NCI-H1105 (cell line): ENCODE measurements at regions not wholly inside any gene's neighbourhood (a gene's known extent, or its start where the extent isn't known, plus 50 kb on each side); places are given as distances from the start of the nearest gene placed in this dataset.

Experiments used
- DNase-seq: peaks from one replicate; lab custom pipeline; 2025; lab: John Stamatoyannopoulos, UW

GRCh38 chr1:88145752-88146151, 538.3 kb upstream of the PKN2 start:
- no peak for DNase-seq

DNA sequence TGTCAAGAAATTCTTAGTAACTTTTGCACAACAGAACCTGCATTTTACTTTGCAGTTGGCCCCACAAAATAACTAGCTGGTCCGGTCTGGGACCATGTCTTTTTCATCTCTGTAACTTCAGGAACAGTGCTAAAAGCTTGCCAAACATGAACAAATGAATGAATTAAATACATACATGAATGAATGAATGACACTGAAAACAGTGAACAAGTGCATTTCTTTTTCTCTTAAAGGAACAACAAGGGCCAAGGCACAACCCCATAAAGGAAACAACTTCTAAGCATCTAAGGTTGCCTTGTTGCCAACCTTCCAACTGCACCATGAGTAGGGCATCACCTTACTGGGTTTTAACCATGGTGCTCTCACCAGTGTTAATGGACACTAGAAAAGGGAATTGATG, 534.4 kb upstream of the PKN2 start:
- no peak for DNase-seq

DNA sequence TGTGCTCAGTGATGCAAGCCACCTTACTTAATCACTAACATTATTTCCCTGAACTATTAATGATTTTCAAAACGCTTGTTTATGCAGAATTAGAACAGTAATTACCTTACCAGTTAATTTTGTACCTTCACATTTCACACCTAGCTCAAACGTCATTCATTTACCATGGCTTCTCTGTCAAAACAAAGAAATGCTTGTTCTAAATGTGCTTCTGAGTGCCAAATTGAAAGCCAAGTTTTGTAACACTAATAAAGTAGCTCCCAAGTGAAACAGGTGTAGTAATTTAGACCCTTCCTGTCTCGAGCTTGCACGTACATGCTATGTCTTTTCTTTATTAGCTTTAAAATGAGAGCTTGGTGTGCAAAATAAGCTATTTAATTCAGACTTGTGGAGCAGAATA, 533.7 kb upstream of the PKN2 start:
- DNase-seq, result peak; percentile 3

GRCh38 chr1:88163187-88163586, 520.9 kb upstream of the PKN2 start:
- DNase-seq, result no peak

DNA sequence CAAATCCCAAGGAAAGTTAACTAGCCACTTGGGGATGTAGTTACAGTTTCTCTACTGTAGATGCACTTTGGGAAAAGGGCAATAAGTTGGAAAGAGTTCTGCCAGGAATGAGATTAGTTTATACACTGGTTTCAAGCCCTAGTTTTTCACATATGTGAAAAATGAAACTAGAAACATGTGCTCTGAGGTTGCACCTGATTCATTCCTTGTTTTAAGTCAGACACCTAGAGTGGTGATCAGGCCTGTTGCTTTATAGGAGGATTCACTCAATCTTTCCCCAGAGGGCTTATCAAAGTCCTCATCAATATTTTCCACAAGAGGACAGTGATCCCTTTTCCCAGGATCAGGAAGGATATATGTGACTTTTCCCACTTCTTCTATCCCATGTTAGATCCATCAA, 515.9 kb upstream of the PKN2 start:
- no peak for DNase-seq

GRCh38 chr1:88169139-88169538, 514.9 kb upstream of the PKN2 start:
- no peak for DNase-seq

DNA sequence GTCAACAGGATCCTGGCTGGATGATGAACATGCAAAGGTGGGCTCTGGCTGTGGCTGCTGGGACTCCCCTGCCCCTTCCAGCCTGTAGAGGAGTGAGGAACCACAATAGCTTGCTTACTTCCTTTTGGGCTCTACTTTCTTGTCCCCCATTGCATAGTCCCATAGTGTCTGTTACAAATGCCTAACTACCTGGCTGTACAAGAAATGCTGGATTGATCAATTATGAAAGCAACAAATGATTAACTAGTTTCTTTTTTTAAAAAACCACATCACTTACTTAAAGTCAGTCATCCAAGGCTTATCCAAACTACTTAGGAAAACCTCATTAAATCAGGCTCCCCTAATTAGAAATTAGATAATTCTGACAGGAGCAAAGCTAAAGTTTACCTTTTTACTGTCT, 514.1 kb upstream of the PKN2 start:
- DNase-seq, result no peak

DNA sequence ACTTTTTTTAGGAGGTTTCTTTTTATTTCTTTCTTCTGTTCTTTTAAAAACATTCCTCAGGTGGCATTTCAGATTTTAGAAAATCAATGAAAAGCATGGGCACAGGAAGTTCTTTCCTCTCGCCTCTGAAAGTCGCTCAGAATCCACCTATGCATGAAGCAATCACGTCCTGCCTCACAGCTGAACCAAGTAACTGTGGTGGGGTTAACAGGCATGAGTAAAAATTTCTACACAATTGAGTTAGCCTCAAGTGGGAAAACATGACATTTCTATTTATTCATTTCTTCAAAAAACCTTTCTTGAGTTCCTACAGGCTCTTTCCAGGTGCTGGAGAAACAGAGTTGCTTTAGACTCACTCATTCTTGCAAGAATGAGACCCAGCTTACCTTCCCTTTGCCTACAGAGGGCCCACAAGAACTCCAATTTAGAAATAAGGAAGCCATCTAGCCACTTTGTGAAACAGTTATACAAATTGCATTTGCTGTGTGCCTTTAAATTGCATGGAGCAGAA, 508.9 kb upstream of the PKN2 start:
- DNase-seq, result no peak

DNA sequence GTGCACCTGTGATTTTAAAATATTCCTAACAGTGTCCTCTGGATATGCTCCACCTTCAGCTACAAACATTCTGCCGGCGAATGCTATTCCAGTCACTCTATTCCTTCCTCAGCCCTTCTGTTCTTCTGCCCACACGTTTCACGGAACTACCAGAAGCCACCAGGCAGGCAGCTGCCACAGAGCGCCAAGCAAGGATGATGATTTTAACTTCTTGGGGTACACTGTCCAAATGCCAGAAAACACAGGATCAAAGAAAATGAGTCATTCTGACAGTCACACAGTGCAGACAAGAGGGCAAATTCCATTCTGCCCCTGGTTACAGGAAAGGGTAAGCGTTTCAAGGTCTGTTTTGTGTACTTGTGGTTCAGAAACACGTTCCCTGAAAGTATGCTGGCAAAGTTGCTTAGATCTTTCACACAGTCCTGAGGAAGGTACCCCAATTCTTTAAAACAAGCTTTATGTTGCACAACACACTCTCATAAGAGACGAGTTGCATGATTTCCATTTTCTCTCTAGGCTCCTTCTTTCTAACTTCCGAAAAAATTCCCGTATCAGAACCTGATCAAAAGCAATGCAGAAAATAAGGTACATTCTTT, 508.3 kb upstream of the PKN2 start:
- no peak for DNase-seq

- DNase-seq, result no peak
Measured at GRCh38 chr1:88179943-88180342, 504.1 kb upstream of the PKN2 start.

DNA sequence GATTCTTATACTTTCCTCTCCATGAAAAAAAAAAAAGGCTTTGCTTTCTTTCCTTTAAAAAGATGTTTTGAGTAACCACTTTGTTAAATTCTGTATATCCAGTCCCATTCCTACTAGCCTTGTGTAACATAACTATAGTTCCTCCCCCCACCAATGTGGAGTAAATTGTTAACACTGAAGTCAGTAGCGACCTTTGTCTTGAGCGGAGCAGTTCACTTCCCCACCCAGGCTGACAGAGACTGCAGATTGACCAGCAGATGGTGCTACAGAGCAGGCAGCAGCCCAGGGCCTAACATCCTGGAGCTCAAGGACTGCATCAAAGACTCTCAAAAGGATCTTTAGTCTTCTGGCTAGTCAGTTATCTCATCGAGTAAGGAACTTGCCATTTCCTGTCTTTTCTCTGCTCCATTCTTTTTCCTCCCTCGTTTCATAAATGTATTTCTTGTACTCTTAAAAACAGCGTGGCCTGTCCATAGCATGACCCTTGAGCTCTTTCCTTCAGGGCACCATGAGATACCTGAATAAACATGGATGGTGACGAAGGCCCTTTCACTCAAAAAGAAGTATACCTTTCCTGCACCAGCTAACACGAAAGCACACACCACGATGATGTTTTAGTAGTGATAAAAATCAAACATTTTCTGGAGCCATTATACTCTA, 503.5 kb upstream of the PKN2 start:
- peak; percentile 10 for DNase-seq

- DNase-seq, result no peak
Measured at GRCh38 chr1:88186911-88187310, 497.2 kb upstream of the PKN2 start.

- DNase-seq, result no peak
Measured at GRCh38 chr1:88188038-88188437, 496.0 kb upstream of the PKN2 start.

GRCh38 chr1:88189525-88189924, 494.5 kb upstream of the PKN2 start:
- no peak for DNase-seq

DNA sequence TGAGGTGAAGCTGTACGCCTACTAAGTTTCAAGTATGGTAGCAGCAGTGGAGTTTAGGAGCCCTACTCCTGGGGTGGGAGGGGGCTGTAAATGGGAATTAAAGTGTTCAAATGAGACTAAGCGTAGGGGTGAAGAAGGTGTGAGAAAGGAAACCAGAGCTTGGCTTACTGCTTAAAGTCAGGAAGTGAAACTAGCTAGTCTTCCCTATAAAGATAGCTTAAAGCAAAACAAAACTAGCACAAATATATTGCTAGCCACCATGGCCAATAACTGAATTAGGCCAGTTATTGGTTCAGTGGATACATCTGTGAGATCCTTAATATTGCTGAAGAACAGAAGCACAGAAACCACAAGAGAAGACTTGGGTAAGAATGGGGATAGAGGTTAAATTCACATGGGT, 492.2 kb upstream of the PKN2 start:
- DNase-seq, result no peak

DNA sequence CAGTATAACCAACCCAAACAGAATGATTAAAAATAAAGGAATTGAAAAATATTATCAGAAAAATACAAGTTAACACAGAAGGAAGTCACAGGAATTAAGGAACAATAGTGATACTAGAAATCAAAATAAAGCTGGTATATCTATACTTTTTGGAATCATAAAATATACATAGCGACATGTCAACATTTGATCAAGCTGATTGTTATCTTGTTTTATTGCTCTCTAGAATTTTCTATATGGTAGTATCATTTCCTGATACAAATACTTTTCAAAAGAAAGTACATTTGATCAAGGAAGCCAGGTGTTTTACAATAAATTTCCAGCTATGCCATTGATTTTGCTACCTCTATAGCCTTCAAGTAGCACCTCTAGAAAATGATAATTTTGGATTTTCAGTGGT, 489.5 kb upstream of the PKN2 start:
- DNase-seq, result no peak

DNA sequence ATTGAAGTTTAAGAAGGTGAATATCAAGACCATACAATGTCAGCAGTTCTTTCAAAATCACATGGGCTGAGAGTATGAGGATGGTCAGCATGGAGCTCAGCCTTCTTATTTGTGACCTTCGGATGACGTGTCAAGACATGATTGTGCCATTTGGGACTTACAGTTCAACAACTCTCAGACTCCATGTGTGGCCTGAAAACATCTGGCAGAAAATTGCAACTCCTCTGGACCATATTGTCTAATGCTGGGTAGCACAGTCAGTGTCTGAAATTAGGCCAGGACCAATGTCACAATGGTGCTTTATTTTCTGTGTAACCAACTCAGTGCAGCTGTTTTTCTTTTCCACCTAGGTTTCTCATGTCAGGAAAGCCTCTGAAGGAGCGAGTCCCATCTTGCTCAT, 483.5 kb upstream of the PKN2 start:
- no peak for DNase-seq

DNA sequence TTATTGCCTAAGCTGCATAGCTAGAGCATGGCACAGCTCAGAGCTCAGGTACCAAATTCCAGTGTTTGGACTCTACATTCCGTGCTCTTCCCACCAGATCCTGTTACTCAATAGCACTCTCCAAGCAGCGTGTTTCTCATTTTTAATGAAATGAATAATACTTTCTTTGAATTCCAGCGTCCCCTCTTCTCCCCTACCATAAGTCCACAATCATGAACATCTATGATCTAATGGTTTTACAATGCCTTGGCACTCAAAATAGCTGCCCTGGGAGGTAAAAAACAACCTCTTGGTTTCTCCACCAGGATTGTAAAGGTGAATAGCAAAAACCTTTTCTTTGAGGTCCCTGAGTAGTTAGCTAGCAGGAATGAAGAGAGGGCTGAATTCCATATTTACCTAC, 480.0 kb upstream of the PKN2 start:
- no peak for DNase-seq

GRCh38 chr1:88204612-88205167, 479.4 kb upstream of the PKN2 start:
- no peak for DNase-seq

- no peak for DNase-seq
Measured at GRCh38 chr1:88208389-88208788, 475.7 kb upstream of the PKN2 start.

DNA sequence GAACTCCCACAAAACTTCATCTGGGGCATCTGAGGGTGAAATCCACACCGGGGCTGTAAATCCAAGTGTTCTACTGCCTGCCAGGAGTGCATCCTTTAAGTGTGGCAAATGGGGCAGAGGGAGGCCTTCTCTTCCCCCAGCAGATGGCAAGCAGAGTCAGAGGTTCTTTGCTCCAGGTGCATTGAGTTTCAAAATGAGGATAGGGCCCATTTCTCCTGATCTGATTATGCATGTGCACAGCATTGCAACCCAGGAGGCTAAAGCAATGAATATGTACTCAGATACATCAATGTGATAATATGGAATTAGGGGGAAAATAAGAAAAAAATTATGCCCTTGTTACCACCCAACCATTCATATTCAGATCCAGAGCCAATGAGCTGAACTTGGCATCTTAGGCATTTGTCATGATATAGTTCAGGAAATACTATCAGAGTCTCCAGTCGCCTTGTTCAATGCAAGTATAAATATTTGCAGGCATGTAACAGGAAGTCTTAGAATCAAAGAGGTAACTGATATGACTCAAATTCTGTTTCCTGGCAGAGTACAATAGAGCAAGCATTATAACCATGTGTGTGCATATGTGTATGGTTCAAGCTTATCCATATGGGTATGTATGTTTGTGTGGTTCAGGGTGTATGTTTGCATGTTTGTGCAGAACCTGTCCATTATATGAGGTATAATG, 473.8 kb upstream of the PKN2 start:
- DNase-seq, result no peak

GRCh38 chr1:88216441-88216840, 467.6 kb upstream of the PKN2 start:
- DNase-seq, result no peak

GRCh38 chr1:88217386-88217785, 466.7 kb upstream of the PKN2 start:
- no peak for DNase-seq
